Keratinocyte (primary cell): ENCODE measurements at regions not wholly inside any gene's neighbourhood (a gene's known extent, or its start where the extent isn't known, plus 50 kb on each side); places are given as distances from the start of the nearest gene placed in this dataset.

Source experiments
- DNase-seq: peaks from one replicate; pipeline ENCODE4 v3.0.0-alpha.2; 2011; ENCODE audit warnings: low read depth, missing footprints, low spot score
- FAIRE-seq: peaks from 2 replicates; lab custom pipeline; 2011; peaks lifted over from hg19 to GRCh38; lab: Jason Lieb, UNC
- H2AFZ ChIP-seq: 2 replicates; pipeline ENCODE4 v1.6.0; 2012; ENCODE audit warnings: low read length, control low read depth, inconsistent platforms; ENCODE audit not compliant: control insufficient read depth
- H3K27ac ChIP-seq: 2 replicates; pipeline ENCODE4 v1.5.1; 2011; ENCODE audit warnings: low read length; ENCODE audit not compliant: control insufficient read depth, insufficient read depth
- H3K27me3 ChIP-seq: 3 replicates; pipeline ENCODE4 v1.6.0; 2011; ENCODE audit warnings: low read length; ENCODE audit not compliant: control insufficient read depth, insufficient read depth; ENCODE audit errors: extremely low read depth
- H3K36me3 ChIP-seq, 2 experiments: 2 replicates in 1 of 2; 3 replicates in 1 of 2; pipeline ENCODE4 v1.5.1; 2011; ENCODE audit warnings: low read length in 2 of 2, mild to moderate bottlenecking in 1 of 2; ENCODE audit not compliant: control insufficient read depth in 2 of 2, insufficient read depth in 2 of 2; ENCODE audit errors: extremely low read depth in 1 of 2
- H3K4me1 ChIP-seq: 3 replicates; pipeline ENCODE4 v1.5.1; 2011; ENCODE audit warnings: low read length; ENCODE audit not compliant: control insufficient read depth, insufficient read depth; ENCODE audit errors: extremely low read depth
- H3K4me2 ChIP-seq: 3 replicates; pipeline ENCODE4 v1.6.0; 2011; ENCODE audit warnings: low read depth, low read length; ENCODE audit not compliant: control insufficient read depth, insufficient read depth; ENCODE audit errors: extremely low read depth
- H3K4me3 ChIP-seq, 3 experiments: fragments of 200-600 bp in 1 of 3; sonication (generic) in 1 of 3; 2 replicates in 2 of 3; 3 replicates in 1 of 3; pipeline ENCODE4 v1.5.1; 2011 to 2016; ENCODE audit warnings: low read length in 3 of 3, mild to moderate bottlenecking in 3 of 3, control low read depth in 2 of 3, inconsistent platforms in 1 of 3, low read depth in 1 of 3, mixed read lengths in 1 of 3, mixed run types in 1 of 3, moderate library complexity in 1 of 3; ENCODE audit not compliant: control insufficient read depth in 2 of 3, insufficient read depth in 2 of 3; ENCODE audit errors: extremely low read depth in 1 of 3
- H3K79me2 ChIP-seq: 2 replicates; pipeline ENCODE4 v1.6.0; 2012; ENCODE audit warnings: low read length; ENCODE audit not compliant: control insufficient read depth, insufficient read depth
- H3K9ac ChIP-seq: 3 replicates; pipeline ENCODE4 v1.6.0; 2011; ENCODE audit warnings: low read length; ENCODE audit not compliant: control insufficient read depth, insufficient read depth; ENCODE audit errors: extremely low read depth
- H3K9me1 ChIP-seq: 3 replicates; pipeline ENCODE4 v1.6.0; 2011; ENCODE audit warnings: low read length; ENCODE audit not compliant: control insufficient read depth, insufficient read depth; ENCODE audit errors: extremely low read depth
- H3K9me3 ChIP-seq: 2 replicates; pipeline ENCODE4 v1.5.1; 2012; ENCODE audit warnings: low read depth, low read length; ENCODE audit not compliant: control insufficient read depth
- H4K20me1 ChIP-seq: 3 replicates; pipeline ENCODE4 v1.6.0; 2011; ENCODE audit warnings: low read length; ENCODE audit not compliant: control insufficient read depth, insufficient read depth; ENCODE audit errors: extremely low read depth
- EZH2 ChIP-seq: IDR thresholded peaks from one replicate; pipeline ENCODE4 v1.6.1; 2012; ENCODE audit warnings: inconsistent platforms, mild to moderate bottlenecking, low read length, moderate library complexity
- dilution Hi-C: fragments of 300-500 bp; cut with MboI; formaldehyde crosslinking; loops from one replicate; pipeline ENCODE4 v1.7.0; 2020; ENCODE audit warnings: low sequenced_read_pairs; ENCODE audit not compliant: extremely low pct_ligation_motif_present
- TF ChIP-seq, protein P1 (sequence below), 3 experiments: IDR thresholded peaks in 1 of 3; conservative IDR thresholded peaks in 1 of 3; optimal IDR thresholded peaks in 1 of 3; 2 replicates in 2 of 3; 3 replicates in 1 of 3; pipeline versions ENCODE3 to v1.5.1; 2011; ENCODE audit warnings: low read length in 3 of 3, mild to moderate bottlenecking in 3 of 3, moderate library complexity in 2 of 3, control low read depth in 1 of 3, inconsistent platforms in 1 of 3; ENCODE audit not compliant: insufficient read depth in 2 of 3; ENCODE audit errors: extremely low read depth in 1 of 3

DNA sequence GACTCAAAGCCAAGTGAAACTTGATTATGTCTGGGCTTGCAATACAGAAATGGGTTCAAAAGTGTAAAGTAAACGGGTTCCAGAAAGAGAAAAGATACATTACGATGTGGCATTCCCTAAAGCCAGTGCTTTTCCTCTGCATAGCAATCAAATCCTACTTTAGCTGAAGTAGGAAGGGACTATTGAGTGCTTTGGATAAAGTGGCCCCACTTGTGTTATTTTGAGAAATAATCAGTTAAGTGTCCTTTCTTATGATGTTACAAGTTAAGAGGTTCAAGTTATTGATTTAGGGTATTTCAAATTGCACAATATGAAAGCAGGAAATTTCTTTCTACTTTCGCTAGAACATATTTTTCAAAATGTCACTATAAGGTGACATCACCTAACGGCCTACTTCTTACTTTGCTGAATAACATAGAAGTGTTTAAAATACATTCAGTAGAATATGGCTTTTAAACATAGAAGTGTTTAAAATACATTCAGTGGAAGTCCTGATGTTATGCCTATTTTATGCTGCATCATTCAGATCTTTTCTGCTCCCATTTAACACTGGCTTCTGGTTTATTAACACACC lies 235.2 kb downstream of the DTHD1 start:
- dilution Hi-C loops, result no loop called here
- FAIRE-seq, result no peak
- H3K36me3 ChIP-seq, result no peaks in the 10 kb centered on the region

DNA sequence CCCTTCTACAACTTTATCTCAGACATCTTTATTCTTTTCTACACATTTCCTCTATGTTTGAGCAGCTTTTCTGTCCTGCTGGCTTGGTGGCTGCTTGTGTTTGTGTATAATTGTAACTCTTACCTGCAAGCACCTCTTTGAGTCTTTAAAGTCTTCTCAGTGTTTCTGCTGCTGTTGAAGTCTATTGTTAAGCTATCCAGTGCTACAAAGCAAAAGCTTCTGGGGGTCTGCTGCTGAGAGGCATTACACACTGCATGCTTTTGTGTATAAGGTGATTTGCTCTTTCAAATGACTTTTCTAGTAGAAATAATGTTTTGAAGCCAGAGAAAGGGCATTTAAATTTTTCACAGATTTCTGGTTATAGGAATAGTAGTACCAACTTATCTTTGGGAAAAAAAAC lies 241.8 kb downstream of the DTHD1 start:
- Histone ChIP-seq H4K20me1 (no peaks in the 10 kb centered on the region), H3K27me3 (no peaks in the 10 kb centered on the region), H3K79me2 (no peaks in the 10 kb centered on the region), H3K9me1 (no peaks in the 10 kb centered on the region), H3K4me2 (no peak overlapping the region), H3K36me3 (no peaks in the 10 kb centered on the region), H3K9ac (no peak overlapping the region), H3K4me3 (no peak overlapping the region), H2AFZ (no peak overlapping the region), H3K9me3 (no peaks in the 10 kb centered on the region), H3K27ac (no peak overlapping the region), H3K4me1 (no peaks in the 10 kb centered on the region)
- DNase-seq (no peak), FAIRE-seq (no peak)
- TF ChIP-seq EZH2, result no peak
- TF ChIP-seq, protein P1, sequence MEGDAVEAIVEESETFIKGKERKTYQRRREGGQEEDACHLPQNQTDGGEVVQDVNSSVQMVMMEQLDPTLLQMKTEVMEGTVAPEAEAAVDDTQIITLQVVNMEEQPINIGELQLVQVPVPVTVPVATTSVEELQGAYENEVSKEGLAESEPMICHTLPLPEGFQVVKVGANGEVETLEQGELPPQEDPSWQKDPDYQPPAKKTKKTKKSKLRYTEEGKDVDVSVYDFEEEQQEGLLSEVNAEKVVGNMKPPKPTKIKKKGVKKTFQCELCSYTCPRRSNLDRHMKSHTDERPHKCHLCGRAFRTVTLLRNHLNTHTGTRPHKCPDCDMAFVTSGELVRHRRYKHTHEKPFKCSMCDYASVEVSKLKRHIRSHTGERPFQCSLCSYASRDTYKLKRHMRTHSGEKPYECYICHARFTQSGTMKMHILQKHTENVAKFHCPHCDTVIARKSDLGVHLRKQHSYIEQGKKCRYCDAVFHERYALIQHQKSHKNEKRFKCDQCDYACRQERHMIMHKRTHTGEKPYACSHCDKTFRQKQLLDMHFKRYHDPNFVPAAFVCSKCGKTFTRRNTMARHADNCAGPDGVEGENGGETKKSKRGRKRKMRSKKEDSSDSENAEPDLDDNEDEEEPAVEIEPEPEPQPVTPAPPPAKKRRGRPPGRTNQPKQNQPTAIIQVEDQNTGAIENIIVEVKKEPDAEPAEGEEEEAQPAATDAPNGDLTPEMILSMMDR (optimal IDR thresholded peaks at IDR 0.05 in 1 of 3, IDR thresholded peaks at IDR 0.05 in 1 of 3, conservative IDR thresholded peaks at IDR 0.05 in 1 of 3; ENCODE audit: extremely low read depth in 1 of 3, insufficient read depth in 2 of 3, low read length in 3 of 3), result no peak
- dilution Hi-C loops, result no loop called here

More for the DNA sequence above, 235.2 kb downstream of the DTHD1 start:
- no peaks in the 10 kb centered on the region for H3K9me1 ChIP-seq
- no peaks in the 10 kb centered on the region for H3K9me3 ChIP-seq
- no peak overlapping the region for H3K27ac ChIP-seq
- H3K4me1 ChIP-seq, result no peaks in the 10 kb centered on the region
- no peak overlapping the region for H3K4me3 ChIP-seq
- H4K20me1 ChIP-seq, result no peaks in the 10 kb centered on the region
- no peak overlapping the region for H3K9ac ChIP-seq
- no peak overlapping the region for H2AFZ ChIP-seq
- no peaks in the 10 kb centered on the region for H3K79me2 ChIP-seq
- no peak for TF ChIP-seq EZH2
- TF ChIP-seq, protein P1 (optimal IDR thresholded peaks at IDR 0.05 in 1 of 3, IDR thresholded peaks at IDR 0.05 in 1 of 3, conservative IDR thresholded peaks at IDR 0.05 in 1 of 3; ENCODE audit: extremely low read depth in 1 of 3, insufficient read depth in 2 of 3, low read length in 3 of 3), result no peak
- H3K27me3 ChIP-seq, result no peaks in the 10 kb centered on the region
- DNase-seq, result no peak
- H3K4me2 ChIP-seq, result no peak overlapping the region
